Cerebellar cortex (tissue), 1 donor: ENCODE measurements at regions not wholly inside any gene's neighbourhood (a gene's known extent, or its start where the extent isn't known, plus 50 kb on each side); places are given as distances from the start of the nearest gene placed in this dataset.
A peak's percentile ranks its signal among the peaks of the same experiment; 100 is the strongest.

Source experiments
- DNase-seq: peaks from one replicate; pipeline ENCODE4 v3.0.0-alpha.2; 2015; ENCODE audit warnings: low spot score

- no peak for DNase-seq
These were observed 783.2 kb downstream of the RPA4 start for GRCh38 chrX:97666890-97667289.

- no peak for DNase-seq
These were observed 784.4 kb downstream of the RPA4 start for GRCh38 chrX:97668126-97668525.

- DNase-seq: peak; percentile 0
These were observed 788.4 kb downstream of the RPA4 start for GRCh38 chrX:97672138-97672537.

DNA sequence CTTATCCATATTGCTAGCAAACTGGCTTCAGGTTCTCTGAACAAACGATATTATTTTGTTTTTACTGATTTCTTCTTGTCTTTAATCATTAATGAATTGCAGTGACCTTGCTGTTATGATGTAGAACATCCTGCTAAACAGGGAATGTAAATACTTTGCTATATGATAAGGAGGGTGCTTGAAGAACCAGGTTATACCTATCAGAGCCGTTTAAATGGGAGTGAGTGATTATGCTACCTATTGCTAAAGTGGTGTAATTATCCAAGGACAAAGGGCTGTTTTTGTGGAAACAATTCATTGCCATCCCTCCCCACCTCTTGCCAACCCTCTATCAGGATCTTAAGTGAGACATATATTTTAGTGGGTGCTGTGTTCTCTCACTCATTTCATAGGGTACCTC is 788.9 kb downstream of the RPA4 start:
- no peak for DNase-seq

GRCh38 chrX:97673135-97673534 is 789.4 kb downstream of the RPA4 start:
- DNase-seq: no peak

- no peak for DNase-seq
These were observed 799.5 kb downstream of the RPA4 start for GRCh38 chrX:97682991-97683840.

DNA sequence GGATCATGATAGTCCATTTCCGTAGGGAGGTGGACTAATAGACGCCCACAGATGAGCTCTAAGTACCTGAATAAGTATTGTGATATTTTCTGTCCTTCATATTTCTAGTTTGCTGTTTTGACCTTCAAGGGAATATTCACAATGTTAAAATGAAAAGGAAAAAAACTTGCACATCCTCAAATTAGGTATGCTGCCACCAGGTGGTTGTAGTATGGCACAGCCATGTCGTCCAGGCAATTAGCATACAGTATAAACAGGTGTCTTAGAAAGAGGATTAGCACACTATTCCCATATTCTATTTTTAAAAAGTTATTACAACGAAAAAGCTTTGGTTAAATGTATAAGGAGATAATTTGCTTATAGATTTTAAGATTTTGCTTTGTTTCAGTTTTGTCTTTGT is 802.0 kb downstream of the RPA4 start:
- DNase-seq: peak; percentile 10

DNA sequence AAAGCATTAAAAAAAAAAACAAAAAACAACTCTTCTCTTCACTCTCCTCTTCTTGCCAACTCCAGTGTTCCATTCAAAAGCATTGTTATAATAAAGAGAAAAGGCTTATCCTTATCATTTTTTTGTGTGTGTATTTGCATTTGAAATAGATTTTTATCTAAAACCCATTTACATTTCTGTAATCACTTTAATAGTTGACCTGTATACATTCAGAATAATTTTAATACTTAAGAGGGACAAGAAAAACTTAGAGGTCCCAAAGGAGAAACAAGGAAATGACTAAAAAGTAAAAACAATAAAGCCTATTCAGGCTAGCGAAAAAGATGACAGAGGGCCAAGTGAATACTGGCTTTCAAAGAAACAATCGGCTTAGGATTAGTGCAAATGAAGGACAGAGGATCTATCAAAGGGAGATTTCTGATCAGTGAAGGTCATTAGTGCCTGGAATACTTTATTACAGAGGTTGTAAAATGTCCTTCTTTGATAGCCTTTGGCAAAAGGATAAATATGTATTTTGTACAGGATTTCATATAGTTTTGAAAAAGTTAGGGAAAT is 808.3 kb downstream of the RPA4 start:
- no peak for DNase-seq

GRCh38 chrX:97692575-97692974 is 808.9 kb downstream of the RPA4 start:
- no peak for DNase-seq

GRCh38 chrX:97700547-97700946 is 816.8 kb downstream of the RPA4 start:
- no peak for DNase-seq

DNA sequence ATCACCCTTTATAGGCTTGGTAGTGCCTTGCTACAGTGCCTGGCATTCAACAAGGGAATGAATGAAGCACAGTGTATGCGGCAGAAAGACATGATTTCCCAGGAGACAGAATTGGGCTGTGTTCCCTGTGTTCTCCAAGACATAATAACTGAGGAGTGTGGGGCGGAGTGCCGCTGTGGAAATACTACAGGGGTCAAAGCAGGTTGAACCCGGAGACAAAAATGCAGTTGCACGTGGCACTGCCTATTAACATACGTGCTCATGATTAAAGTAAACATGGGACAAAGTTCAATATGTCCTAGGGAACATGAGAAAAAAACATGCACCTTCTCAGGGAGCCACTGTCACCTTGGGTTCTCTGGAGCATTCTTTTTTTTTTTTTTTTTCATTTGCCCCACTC is 820.8 kb downstream of the RPA4 start:
- DNase-seq: no peak

DNA sequence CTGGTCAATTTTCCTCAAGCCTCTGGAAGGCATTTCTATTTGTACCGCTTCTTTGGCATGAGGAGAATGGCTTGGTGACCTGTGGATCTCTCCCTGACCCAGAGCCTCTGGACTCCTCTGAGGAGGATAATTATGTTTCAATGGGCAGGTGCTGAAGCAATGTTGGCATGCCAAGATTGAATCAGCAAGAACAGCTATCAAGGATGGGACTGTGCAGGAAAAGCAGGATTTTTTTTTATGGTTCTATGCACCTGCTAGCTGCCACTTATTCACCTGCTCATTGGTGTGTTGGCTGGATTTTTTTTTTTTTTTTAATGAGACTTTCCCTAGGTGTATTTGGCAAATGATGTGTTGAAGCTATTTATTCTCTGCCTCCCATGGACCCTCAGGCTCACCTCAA is 821.2 kb downstream of the RPA4 start:
- peak; percentile 16 for DNase-seq

DNA sequence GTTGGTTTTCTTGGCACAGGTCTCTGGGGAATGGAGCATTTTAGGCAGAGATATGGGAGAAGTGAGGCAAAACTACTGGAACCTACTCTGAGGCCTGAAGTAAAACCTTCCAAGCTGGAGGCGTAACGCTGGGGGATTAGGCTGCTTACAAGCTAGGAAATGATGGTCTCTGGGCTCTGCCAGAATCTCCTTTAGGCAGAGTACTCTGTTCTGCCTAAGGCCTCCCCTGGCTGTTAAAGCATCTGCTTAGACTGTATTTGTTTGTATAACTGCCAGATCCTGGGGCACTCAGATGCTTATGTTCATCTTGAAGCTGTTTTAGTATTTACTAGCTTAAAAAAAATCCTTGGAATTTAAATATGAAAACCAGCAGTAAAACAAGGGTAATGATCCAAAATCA is 822.2 kb downstream of the RPA4 start:
- peak; percentile 3 for DNase-seq

DNA sequence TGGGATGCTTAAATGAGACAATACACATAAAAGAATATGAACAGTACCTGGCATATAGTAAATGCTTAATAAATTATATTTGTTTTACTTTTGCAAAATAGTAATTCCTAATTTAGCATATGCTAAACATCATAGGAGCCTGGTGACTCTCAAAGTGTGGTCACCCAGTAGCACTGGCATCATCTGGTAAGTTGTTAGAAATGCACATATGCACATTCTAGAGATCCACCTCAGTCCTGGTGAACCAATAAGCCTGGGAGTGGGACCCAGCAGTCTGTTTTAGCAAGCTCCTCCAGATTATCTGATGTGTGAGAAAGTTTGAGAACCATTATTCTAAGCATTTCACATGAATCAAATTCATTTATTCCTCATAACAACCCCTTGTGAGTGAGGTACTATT is 830.4 kb downstream of the RPA4 start:
- no peak for DNase-seq

GRCh38 chrX:97728215-97728614 is 844.5 kb downstream of the RPA4 start:
- no peak for DNase-seq

GRCh38 chrX:97740044-97740443 is 856.3 kb downstream of the RPA4 start:
- no peak for DNase-seq

- no peak for DNase-seq
These were observed 857.2 kb downstream of the RPA4 start for GRCh38 chrX:97740886-97741285.

DNA sequence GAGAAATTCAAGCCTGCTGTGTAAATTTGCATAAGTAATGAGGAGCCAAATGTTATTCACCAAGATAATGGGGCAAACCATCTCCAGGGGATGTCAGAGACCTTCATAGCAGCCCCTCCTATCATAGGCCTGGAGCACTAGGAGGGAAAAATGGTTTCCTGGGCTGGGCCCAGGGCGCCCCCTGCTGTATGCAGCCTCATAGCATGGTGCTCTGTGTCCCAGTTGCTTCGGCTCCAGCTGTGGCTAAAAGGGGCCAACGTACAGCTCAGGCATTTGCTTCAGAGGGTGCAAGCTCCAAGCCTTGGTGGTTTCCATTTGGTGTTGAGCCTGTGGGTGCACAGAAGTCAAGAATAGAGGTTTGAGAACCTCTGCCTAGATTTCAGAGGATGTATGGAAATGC is 859.3 kb downstream of the RPA4 start:
- no peak for DNase-seq

GRCh38 chrX:97747346-97747745 is 863.6 kb downstream of the RPA4 start:
- no peak for DNase-seq

DNA sequence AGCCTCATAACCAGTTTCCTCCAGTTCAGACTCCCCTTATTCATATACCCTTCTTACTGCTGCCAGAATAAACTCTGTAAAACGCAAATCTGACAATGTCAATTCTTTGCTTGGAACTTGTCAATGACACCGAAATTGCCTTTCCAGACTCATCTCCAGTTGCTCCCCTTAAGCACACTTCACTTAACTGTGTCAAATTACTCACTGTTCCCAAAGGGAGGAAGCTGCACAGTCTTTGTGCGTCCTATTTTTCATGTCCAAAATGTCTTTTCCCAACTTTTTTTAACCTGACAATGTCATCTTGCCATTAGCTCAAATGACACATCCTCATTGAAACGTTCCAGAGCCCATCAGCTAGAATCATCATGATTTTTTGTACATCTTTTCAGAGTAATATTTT is 867.3 kb downstream of the RPA4 start:
- no peak for DNase-seq

DNA sequence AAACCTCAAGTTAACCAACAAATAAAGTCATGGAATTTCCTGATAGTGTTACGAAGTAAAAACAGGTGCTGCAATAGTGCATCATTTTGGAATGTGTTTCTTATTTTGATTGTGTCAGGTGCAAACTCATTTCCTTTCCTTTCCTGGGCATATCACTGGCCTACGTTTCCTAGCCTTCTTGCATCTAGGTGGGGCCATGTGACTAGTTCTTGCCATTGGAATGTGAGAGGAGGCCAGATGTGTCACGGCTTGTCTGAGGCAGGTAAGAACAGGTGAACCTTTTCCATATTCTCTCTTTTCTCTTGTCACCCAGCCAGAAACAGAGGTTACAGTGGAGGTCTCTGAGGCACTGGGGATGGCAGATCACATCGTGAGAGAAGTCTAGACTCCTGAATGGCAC is 868.0 kb downstream of the RPA4 start:
- DNase-seq: no peak

DNA sequence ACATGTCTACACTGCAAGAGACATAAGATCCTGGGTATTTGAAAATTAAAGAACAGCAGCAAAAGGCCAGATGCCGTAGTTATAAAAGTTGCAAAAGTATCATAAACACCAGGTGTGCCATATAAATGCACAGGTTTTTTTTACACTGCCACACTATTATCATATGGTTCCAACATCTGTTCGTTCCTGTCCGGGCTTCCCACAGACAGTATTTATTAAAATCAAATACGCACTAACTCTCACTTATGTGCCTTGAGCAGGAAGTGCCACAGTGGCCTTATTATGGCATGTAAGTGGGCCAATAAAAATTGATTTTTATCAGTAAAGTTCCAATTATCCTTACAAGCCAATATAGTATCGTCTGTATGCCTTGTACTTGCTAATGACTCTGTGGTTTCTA is 873.2 kb downstream of the RPA4 start:
- DNase-seq: no peak

DNA sequence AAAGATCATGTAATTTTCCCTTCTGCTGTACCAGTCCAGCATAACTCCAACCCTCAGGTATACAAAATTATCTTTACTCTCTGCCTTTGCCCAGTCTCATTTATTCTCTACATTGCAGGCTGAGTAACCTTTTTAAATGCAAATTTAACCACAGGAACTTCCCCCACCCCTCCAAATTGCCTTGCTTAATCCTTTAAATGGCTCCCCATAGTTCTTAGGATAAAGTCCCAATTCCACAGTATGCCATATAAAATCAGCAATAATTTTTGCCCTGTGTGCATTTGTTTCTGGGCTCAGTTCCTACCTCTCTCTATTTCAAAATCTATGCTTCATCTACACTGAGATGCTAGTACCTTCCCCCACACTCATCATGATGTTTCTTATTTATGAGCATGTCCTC is 879.7 kb downstream of the RPA4 start:
- no peak for DNase-seq

GRCh38 chrX:97763981-97764380 is 880.3 kb downstream of the RPA4 start:
- DNase-seq: no peak
